ENCODE measurements at regions not wholly inside any gene's neighbourhood (a gene's known extent, or its start where the extent isn't known, plus 50 kb on each side); places are given as distances from the start of the nearest gene placed in this dataset.

GRCh38 chr9:78808048-78808447 lies 511.1 kb downstream of the PSAT1 start:
- no peak for DNase-seq

- no peak for DNase-seq
These were observed 514.8 kb downstream of the PSAT1 start for GRCh38 chr9:78811622-78812276.

- DNase-seq: no peak
These were observed 515.7 kb downstream of the PSAT1 start for GRCh38 chr9:78812665-78813064.

- no peak for DNase-seq
These were observed 516.8 kb downstream of the PSAT1 start for GRCh38 chr9:78813602-78814180.

GRCh38 chr9:78821126-78821822 lies 524.3 kb downstream of the PSAT1 start:
- DNase-seq: no peak

- no peak for DNase-seq
These were observed 529.6 kb downstream of the PSAT1 start for GRCh38 chr9:78826527-78826926.

- no peak for DNase-seq
These were observed 531.6 kb downstream of the PSAT1 start for GRCh38 chr9:78828521-78828920.

- no peak for DNase-seq
These were observed 533.4 kb downstream of the PSAT1 start for GRCh38 chr9:78830301-78830700.

GRCh38 chr9:78831726-78832125 lies 534.8 kb downstream of the PSAT1 start:
- DNase-seq: no peak

- DNase-seq: no peak
These were observed 539.1 kb downstream of the PSAT1 start for GRCh38 chr9:78835928-78836450.

GRCh38 chr9:78839252-78839651 lies 542.3 kb downstream of the PSAT1 start:
- no peak for DNase-seq

GRCh38 chr9:78848061-78848460 lies 551.1 kb downstream of the PSAT1 start:
- no peak for DNase-seq

GRCh38 chr9:78856144-78856543 lies 559.2 kb downstream of the PSAT1 start:
- no peak for DNase-seq

- DNase-seq: no peak
These were observed 559.9 kb downstream of the PSAT1 start for GRCh38 chr9:78856781-78857180.

- DNase-seq: no peak
These were observed 560.7 kb downstream of the PSAT1 start for GRCh38 chr9:78857373-78858225.

GRCh38 chr9:78858266-78858665 lies 561.3 kb downstream of the PSAT1 start:
- no peak for DNase-seq

GRCh38 chr9:78860801-78861475 lies 564.0 kb downstream of the PSAT1 start:
- no peak for DNase-seq

GRCh38 chr9:78863531-78863930 lies 566.6 kb downstream of the PSAT1 start:
- no peak for DNase-seq

- DNase-seq: no peak
These were observed 568.8 kb downstream of the PSAT1 start for GRCh38 chr9:78865737-78866136.

- no peak for DNase-seq
These were observed 569.5 kb downstream of the PSAT1 start for GRCh38 chr9:78866207-78867132.

- no peak for DNase-seq
These were observed 574.1 kb downstream of the PSAT1 start for GRCh38 chr9:78871086-78871451.
